ENCODE measurements at regions not wholly inside any gene's neighbourhood (a gene's known extent, or its start where the extent isn't known, plus 50 kb on each side); places are given as distances from the start of the nearest gene placed in this dataset.

DNA sequence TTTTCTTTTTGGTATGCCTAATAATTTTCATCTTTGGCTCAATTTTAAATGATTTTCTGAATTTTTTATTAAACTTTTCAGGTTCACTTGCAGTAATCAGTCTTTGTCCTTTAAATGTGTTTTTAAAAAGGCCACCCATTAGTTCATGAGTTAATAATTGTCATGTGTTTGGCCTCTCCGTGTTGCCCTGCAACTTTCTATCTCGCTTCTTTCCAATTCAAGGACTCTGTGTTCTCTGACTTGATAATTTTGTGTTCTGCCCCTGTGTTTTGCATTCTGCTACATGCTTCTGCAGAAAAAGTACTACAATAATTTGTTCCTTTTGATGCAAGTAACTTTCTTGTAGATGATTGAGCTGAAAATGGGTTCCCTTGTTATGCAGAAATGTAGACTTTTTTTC lies 921.4 kb upstream of the LRATD1 start:
- DNase-seq (ENCODE audit: low read depth, low spot score) = no peak
- ATAC-seq = no peak
- H3K36me3 ChIP-seq (ENCODE audit: control insufficient read depth in 2 of 2, insufficient read depth in 2 of 2, low read length in 1 of 2) = no peaks in the 10 kb centered on the region
- RAD21 ChIA-PET (ENCODE audit: unreplicated experiment) = no interaction called here
- FAIRE-seq = no peak
- BruUV-seq (replicated peaks) = no TSS peak
- H3K79me2 ChIP-seq (ENCODE audit: control insufficient read depth, insufficient read depth, low read length) = no peaks in the 10 kb centered on the region
- no peaks in the 10 kb centered on the region; the same call in 2 of the 3 replicates for H3K9me3 ChIP-seq (replicated peaks; ENCODE audit: control insufficient read depth, insufficient read depth, low read length)
- H3K4me3 ChIP-seq = no peak overlapping the region
- 51% methylated on average over 2 of the region's 2 CpGs for WGBS (ENCODE audit: insufficient coverage, insufficient replicate concordance, low lambda C conversion rate, missing lambda C conversion rate)
- SMC1A ChIA-PET (ENCODE audit: uncharacterized antibody, unreplicated experiment) = no interaction called here
- in situ Hi-C loops (cut with MboI) (no loop called here), intact Hi-C loops (cut with micrococcal nuclease; ENCODE audit: unreplicated experiment) (no loop called here)
- POLR2A ChIA-PET = no interaction called here
- H4K20me1 ChIP-seq (ENCODE audit: control insufficient read depth, insufficient read depth) = no peaks in the 10 kb centered on the region
- CTCF ChIA-PET = interaction anchor here (0.7 kb wide), 1 partner anchor 9 kb away, joined by 3 read pairs; no protein-coding TSS in a partner anchor
- H3K4me2 ChIP-seq (ENCODE audit: control insufficient read depth, insufficient read depth) = no peak overlapping the region
- H2AFZ ChIP-seq (ENCODE audit: control insufficient read depth, low read depth, low read length) = no peak overlapping the region
- no peaks in the 10 kb centered on the region for H3K4me1 ChIP-seq (ENCODE audit: control insufficient read depth, insufficient read depth, low read length)
- no peak overlapping the region for H3K9ac ChIP-seq (ENCODE audit: control insufficient read depth, insufficient read depth, low read length)
- no peak overlapping the region for H3K27ac ChIP-seq (ENCODE audit: control insufficient read depth, insufficient read depth)
- no peaks in the 10 kb centered on the region for H3K27me3 ChIP-seq (replicated peaks in 1 of 2; ENCODE audit: control insufficient read depth in 2 of 2, insufficient read depth in 2 of 2, low read length in 1 of 2)
- TF ChIP-seq NFXL1 (IDR thresholded peaks at IDR 0.05; ENCODE audit: borderline replicate concordance) = no peak
- TF ChIP-seq LARP7 (IDR thresholded peaks at IDR 0.05) = no peak
- TF ChIP-seq, protein P1, sequence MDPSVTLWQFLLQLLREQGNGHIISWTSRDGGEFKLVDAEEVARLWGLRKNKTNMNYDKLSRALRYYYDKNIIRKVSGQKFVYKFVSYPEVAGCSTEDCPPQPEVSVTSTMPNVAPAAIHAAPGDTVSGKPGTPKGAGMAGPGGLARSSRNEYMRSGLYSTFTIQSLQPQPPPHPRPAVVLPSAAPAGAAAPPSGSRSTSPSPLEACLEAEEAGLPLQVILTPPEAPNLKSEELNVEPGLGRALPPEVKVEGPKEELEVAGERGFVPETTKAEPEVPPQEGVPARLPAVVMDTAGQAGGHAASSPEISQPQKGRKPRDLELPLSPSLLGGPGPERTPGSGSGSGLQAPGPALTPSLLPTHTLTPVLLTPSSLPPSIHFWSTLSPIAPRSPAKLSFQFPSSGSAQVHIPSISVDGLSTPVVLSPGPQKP (IDR thresholded peaks at IDR 0.05; ENCODE audit: low read depth, low read length) = no peak
- TF ChIP-seq DPF2 (IDR thresholded peaks at IDR 0.05) = no peak
- TF ChIP-seq, protein P2, sequence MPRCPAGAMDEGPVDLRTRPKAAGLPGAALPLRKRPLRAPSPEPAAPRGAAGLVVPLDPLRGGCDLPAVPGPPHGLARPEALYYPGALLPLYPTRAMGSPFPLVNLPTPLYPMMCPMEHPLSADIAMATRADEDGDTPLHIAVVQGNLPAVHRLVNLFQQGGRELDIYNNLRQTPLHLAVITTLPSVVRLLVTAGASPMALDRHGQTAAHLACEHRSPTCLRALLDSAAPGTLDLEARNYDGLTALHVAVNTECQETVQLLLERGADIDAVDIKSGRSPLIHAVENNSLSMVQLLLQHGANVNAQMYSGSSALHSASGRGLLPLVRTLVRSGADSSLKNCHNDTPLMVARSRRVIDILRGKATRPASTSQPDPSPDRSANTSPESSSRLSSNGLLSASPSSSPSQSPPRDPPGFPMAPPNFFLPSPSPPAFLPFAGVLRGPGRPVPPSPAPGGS (IDR thresholded peaks at IDR 0.05; ENCODE audit: borderline replicate concordance, insufficient read depth, low read depth, low read length, poor library complexity, severe bottlenecking) = no peak

DNA sequence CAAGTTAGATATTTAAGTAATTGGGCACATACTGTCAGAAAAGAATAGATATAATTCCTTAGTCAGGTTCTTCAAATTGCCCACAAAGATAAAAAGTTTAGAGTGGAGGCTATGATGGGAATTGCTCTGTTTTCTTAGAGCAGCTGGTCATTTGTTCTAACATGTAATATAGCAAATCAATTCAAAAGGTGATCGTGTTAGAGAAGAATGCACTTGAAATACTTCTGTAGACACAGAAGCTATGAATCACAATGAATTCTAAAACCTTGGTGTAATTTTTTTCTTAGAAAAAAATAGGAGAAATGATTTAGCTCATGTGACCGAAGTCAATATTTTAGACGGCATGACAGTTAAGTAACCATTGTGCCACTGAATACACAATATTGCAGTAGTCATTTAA lies 918.1 kb upstream of the LRATD1 start:
- in situ Hi-C loops (cut with MboI) = no loop called here
- H3K36me3 ChIP-seq (ENCODE audit: control insufficient read depth in 2 of 2, insufficient read depth in 2 of 2, low read length in 1 of 2) = no peaks in the 10 kb centered on the region
- intact Hi-C loops (cut with micrococcal nuclease; ENCODE audit: unreplicated experiment) = no loop called here
- POLR2A ChIA-PET = no interaction called here
- CTCF ChIA-PET = no interaction called here
- no peaks in the 10 kb centered on the region for H4K20me1 ChIP-seq (ENCODE audit: control insufficient read depth, insufficient read depth)
- SMC1A ChIA-PET (ENCODE audit: uncharacterized antibody, unreplicated experiment) = interaction anchor here (1.6 kb wide), 1 partner anchor 11 kb away, joined by 4 read pairs; no protein-coding TSS in a partner anchor
- FAIRE-seq (no peak), DNase-seq (ENCODE audit: low read depth, low spot score) (no peak), ATAC-seq (no peak)
- WGBS (ENCODE audit: insufficient coverage, insufficient replicate concordance, low lambda C conversion rate, missing lambda C conversion rate) = 70% methylated on average over 3 of the region's 3 CpGs
- RAD21 ChIA-PET (ENCODE audit: unreplicated experiment) = no interaction called here
- no TSS peak for BruUV-seq (replicated peaks)
- H3K27ac ChIP-seq (ENCODE audit: control insufficient read depth, insufficient read depth) = no peak overlapping the region
- H3K27me3 ChIP-seq (replicated peaks in 1 of 2; ENCODE audit: control insufficient read depth in 2 of 2, insufficient read depth in 2 of 2, low read length in 1 of 2) = no peaks in the 10 kb centered on the region
- no peak overlapping the region for H2AFZ ChIP-seq (ENCODE audit: control insufficient read depth, low read depth, low read length)
- no peaks in the 10 kb centered on the region for H3K4me1 ChIP-seq (ENCODE audit: control insufficient read depth, insufficient read depth, low read length)
- no peaks in the 10 kb centered on the region; the same call in 2 of the 3 replicates for H3K9me3 ChIP-seq (replicated peaks; ENCODE audit: control insufficient read depth, insufficient read depth, low read length)
- H3K79me2 ChIP-seq (ENCODE audit: control insufficient read depth, insufficient read depth, low read length) = no peaks in the 10 kb centered on the region
- no peak overlapping the region for H3K4me3 ChIP-seq
- no peak overlapping the region for H3K9ac ChIP-seq (ENCODE audit: control insufficient read depth, insufficient read depth, low read length)
- TF ChIP-seq SREBF2 (IDR thresholded peaks at IDR 0.05; ENCODE audit: low read length) (no peak), SP1 (IDR thresholded peaks at IDR 0.05; ENCODE audit: low read depth, low read length) (no peak), PAX5 (IDR thresholded peaks at IDR 0.05; ENCODE audit: borderline replicate concordance, low read depth, low read length) (no peak)
- TF ChIP-seq, protein P3, sequence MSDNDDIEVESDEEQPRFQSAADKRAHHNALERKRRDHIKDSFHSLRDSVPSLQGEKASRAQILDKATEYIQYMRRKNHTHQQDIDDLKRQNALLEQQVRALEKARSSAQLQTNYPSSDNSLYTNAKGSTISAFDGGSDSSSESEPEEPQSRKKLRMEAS (IDR thresholded peaks at IDR 0.05; ENCODE audit: low read depth, low read length) = no peak
- TF ChIP-seq, protein P4, sequence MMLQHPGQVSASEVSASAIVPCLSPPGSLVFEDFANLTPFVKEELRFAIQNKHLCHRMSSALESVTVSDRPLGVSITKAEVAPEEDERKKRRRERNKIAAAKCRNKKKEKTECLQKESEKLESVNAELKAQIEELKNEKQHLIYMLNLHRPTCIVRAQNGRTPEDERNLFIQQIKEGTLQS (IDR thresholded peaks at IDR 0.05; ENCODE audit: borderline replicate concordance, extremely low read depth, low read depth, low read length) = no peak
- TF ChIP-seq, protein P5, sequence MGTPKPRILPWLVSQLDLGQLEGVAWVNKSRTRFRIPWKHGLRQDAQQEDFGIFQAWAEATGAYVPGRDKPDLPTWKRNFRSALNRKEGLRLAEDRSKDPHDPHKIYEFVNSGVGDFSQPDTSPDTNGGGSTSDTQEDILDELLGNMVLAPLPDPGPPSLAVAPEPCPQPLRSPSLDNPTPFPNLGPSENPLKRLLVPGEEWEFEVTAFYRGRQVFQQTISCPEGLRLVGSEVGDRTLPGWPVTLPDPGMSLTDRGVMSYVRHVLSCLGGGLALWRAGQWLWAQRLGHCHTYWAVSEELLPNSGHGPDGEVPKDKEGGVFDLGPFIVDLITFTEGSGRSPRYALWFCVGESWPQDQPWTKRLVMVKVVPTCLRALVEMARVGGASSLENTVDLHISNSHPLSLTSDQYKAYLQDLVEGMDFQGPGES (IDR thresholded peaks at IDR 0.05) = no peak
- no peak overlapping the region for H3K4me2 ChIP-seq (ENCODE audit: control insufficient read depth, insufficient read depth)
